ENCODE measurements at regions not wholly inside any gene's neighbourhood (a gene's known extent, or its start where the extent isn't known, plus 50 kb on each side); places are given as distances from the start of the nearest gene placed in this dataset.
"Not testable (repeated sequence)": the region's sequence is repeated elsewhere in the genome, so short reads cannot be mapped to it uniquely, and the experiment has no call there.

DNA sequence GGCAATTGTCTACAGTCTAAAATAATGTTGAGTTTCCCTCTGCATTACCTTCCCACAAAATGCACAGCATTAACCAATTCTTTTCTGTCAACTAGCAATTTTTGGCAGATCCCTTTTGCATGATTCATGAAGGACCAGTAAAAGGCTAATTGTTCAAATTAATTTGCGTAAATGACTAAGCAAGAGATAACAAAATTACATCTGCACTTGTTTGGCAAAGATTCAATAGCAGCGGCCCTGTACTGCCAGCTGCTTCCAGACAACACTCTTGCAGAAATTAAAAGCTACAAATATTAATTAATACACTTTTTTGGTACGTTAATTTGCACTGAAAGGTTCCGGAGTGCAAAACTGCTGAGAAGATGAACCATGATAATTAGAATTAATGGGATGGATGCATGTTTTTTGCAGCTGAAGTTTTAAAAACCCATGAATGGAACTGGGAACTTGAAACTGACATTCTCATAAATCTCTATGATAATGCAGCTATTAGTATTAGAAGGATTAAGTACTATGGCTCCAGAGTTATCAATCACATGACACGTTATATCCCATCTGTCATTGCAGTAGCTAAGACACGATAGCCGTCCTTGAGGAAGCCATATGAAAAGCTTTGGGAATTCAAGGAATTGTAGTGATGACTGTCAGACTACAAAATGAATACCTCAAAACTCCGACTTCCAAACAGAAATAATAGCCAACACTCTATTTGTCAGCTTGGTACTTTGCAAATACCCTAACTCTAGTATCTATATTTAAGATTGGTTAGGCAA lies 1268.3 kb upstream of the ACVR2A start:
- H3K4me1 ChIP-seq (ENCODE audit: control insufficient read depth in 1 of 2, insufficient read depth in 2 of 2, low read length in 2 of 2) = no peaks in the 10 kb centered on the region
- no peak overlapping the region for H3K27ac ChIP-seq (ENCODE audit: low read depth in 1 of 2, low read length in 2 of 2)
- intact Hi-C loops (cut with DNase I) = no loop called here
- no peaks in the 10 kb centered on the region for H3K27me3 ChIP-seq (ENCODE audit: control insufficient read depth in 1 of 2, insufficient read depth in 2 of 2, low read length in 1 of 2)
- no peak for DNase-seq
- no peaks in the 10 kb centered on the region for H3K36me3 ChIP-seq (ENCODE audit: control insufficient read depth in 1 of 2, insufficient read depth in 2 of 2, low read length in 1 of 2)
- WGBS, 2 donors = 62 to 64% methylated on average over 8 of the region's 8 CpGs
- H3K9me3 ChIP-seq (ENCODE audit: control insufficient read depth, low read length) = no peaks in the 10 kb centered on the region
- H3K4me3 ChIP-seq (ENCODE audit: low read length in 2 of 2) = no peak overlapping the region
- ATAC-seq (ENCODE audit: low FRiP score) = no peak

DNA sequence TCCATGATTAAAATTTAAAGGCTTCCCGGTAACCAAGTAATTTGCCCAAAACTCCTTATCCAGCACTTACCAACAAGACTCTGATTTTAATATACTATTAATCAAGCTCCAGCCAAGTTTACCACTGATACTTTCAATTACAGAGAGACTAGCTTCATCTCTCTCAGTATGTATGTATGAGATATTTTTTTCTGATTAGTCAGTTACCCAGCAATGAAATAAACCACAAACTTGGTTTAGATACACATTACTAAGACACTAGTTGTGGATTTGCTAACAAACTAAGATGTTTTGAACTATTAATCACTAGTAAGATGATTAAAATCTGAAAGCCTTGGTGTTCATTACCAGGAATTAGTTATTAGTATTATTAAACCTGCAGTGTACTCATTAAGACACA lies 1272.2 kb upstream of the ACVR2A start:
- H3K9me3 ChIP-seq (ENCODE audit: control insufficient read depth, low read length) = no peaks in the 10 kb centered on the region
- ATAC-seq (ENCODE audit: low FRiP score) (no peak), DNase-seq (no peak)
- no peaks in the 10 kb centered on the region for H3K36me3 ChIP-seq (ENCODE audit: control insufficient read depth in 1 of 2, insufficient read depth in 2 of 2, low read length in 1 of 2)
- no peaks in the 10 kb centered on the region for H3K27me3 ChIP-seq (ENCODE audit: control insufficient read depth in 1 of 2, insufficient read depth in 2 of 2, low read length in 1 of 2)
- no peaks in the 10 kb centered on the region for H3K4me1 ChIP-seq (ENCODE audit: control insufficient read depth in 1 of 2, insufficient read depth in 2 of 2, low read length in 2 of 2)
- WGBS, 2 donors = 68 to 79% methylated on average over 1 of the region's 1 CpG
- intact Hi-C loops (cut with DNase I) = no loop called here
- no peak overlapping the region for H3K27ac ChIP-seq (ENCODE audit: low read depth in 1 of 2, low read length in 2 of 2)
- H3K4me3 ChIP-seq (ENCODE audit: low read length in 2 of 2) = no peak overlapping the region

DNA sequence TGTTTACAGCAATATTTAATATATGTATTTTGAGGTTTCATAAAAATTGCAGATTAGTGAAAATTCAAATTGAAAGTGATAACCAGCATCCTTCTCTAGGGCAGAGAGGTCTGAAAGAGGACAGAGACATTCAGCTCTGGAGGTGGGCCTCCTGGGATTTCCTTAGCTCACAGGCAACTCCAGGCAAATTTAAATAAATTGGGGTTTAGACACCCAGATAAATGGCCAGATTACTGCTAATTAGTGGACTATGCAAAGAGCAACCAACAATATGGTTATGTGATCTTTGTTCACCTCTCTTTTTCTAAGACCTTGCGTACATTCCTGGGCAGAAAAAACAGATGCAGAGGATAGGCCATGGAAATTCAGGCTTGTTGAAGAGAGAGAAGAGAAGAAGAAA lies 1282.8 kb upstream of the ACVR2A start:
- DNase-seq (no peak), ATAC-seq (ENCODE audit: low FRiP score) (no peak)
- intact Hi-C loops (cut with DNase I) = no loop called here
- Histone ChIP-seq H3K9me3 (ENCODE audit: control insufficient read depth, low read length) (no peaks in the 10 kb centered on the region), H3K4me3 (ENCODE audit: low read length in 2 of 2) (no peak overlapping the region), H3K4me1 (ENCODE audit: control insufficient read depth in 1 of 2, insufficient read depth in 2 of 2, low read length in 2 of 2) (no peaks in the 10 kb centered on the region), H3K36me3 (ENCODE audit: control insufficient read depth in 1 of 2, insufficient read depth in 2 of 2, low read length in 1 of 2) (no peaks in the 10 kb centered on the region), H3K27ac (ENCODE audit: low read depth in 1 of 2, low read length in 2 of 2) (no peak overlapping the region), H3K27me3 (ENCODE audit: control insufficient read depth in 1 of 2, insufficient read depth in 2 of 2, low read length in 1 of 2) (no peaks in the 10 kb centered on the region)
- 97 to 98% methylated on average over 1 of the region's 1 CpG for WGBS, 2 donors

DNA sequence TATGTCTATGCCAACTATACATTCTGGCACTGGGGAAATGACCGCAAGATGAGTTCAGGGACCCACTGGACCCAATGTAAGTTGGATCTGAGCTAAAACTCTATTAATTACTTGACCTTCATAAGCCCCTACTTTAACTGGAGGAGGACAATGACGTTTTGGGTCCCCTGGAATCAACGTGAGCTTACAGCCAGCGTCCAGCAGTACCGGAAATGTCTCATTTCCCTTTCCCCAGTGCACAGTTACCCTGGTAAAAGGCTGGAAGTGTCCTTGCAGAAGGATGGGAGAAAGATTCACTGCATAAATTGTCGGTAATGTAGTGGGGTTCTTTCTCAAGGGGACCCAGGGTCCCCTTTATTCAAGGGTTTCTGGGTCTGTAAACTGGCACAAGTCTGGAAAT lies 1297.6 kb upstream of the ACVR2A start:
- Histone ChIP-seq H3K36me3 (ENCODE audit: control insufficient read depth in 1 of 2, insufficient read depth in 2 of 2, low read length in 1 of 2) (no peaks in the 10 kb centered on the region), H3K27ac (ENCODE audit: low read depth in 1 of 2, low read length in 2 of 2) (no peak overlapping the region), H3K4me1 (ENCODE audit: control insufficient read depth in 1 of 2, insufficient read depth in 2 of 2, low read length in 2 of 2) (no peaks in the 10 kb centered on the region), H3K9me3 (ENCODE audit: control insufficient read depth, low read length) (no peaks in the 10 kb centered on the region), H3K4me3 (ENCODE audit: low read length in 2 of 2) (no peak overlapping the region), H3K27me3 (ENCODE audit: control insufficient read depth in 1 of 2, insufficient read depth in 2 of 2, low read length in 1 of 2) (no peaks in the 10 kb centered on the region)
- intact Hi-C loops (cut with DNase I) = no loop called here
- ATAC-seq (ENCODE audit: low FRiP score) (no peak), DNase-seq (no peak)
- 90 to 91% methylated on average over 6 of the region's 6 CpGs for WGBS, 2 donors

- no peak overlapping the region for H3K4me3 ChIP-seq (ENCODE audit: low read length in 2 of 2)
- H3K36me3 ChIP-seq (ENCODE audit: control insufficient read depth in 1 of 2, insufficient read depth in 2 of 2, low read length in 1 of 2) = no peaks in the 10 kb centered on the region
- peaks cover 0 to 2% of the 10 kb centered on the region in 2 donors for H3K4me1 ChIP-seq (ENCODE audit: control insufficient read depth in 1 of 2, insufficient read depth in 2 of 2, low read length in 2 of 2)
- no peak for ATAC-seq (ENCODE audit: low FRiP score)
- no peak for DNase-seq
- WGBS, 2 donors = 89% methylated on average over 5 of the region's 5 CpGs
- intact Hi-C loops (cut with DNase I) = no loop called here
- H3K27ac ChIP-seq (ENCODE audit: low read depth in 1 of 2, low read length in 2 of 2) = no peak overlapping the region
- H3K27me3 ChIP-seq (ENCODE audit: control insufficient read depth in 1 of 2, insufficient read depth in 2 of 2, low read length in 1 of 2) = no peaks in the 10 kb centered on the region
- no peaks in the 10 kb centered on the region for H3K9me3 ChIP-seq (ENCODE audit: control insufficient read depth, low read length)
These were observed 1300.1 kb upstream of the ACVR2A start for GRCh38 chr2:146544701-146545100.

- DNase-seq = no peak
- H3K9me3 ChIP-seq (ENCODE audit: control insufficient read depth, low read length) = no peaks in the 10 kb centered on the region
- no peak overlapping the region for H3K27ac ChIP-seq (ENCODE audit: low read depth in 1 of 2, low read length in 2 of 2)
- H3K4me1 ChIP-seq (ENCODE audit: control insufficient read depth in 1 of 2, insufficient read depth in 2 of 2, low read length in 2 of 2) = peaks cover 0 to 2% of the 10 kb centered on the region in 2 donors
- no peak for ATAC-seq (ENCODE audit: low FRiP score)
- H3K27me3 ChIP-seq (ENCODE audit: control insufficient read depth in 1 of 2, insufficient read depth in 2 of 2, low read length in 1 of 2) = no peaks in the 10 kb centered on the region
- intact Hi-C loops (cut with DNase I) = no loop called here
- WGBS, 2 donors = 87 to 91% methylated on average over 1 of the region's 1 CpG
- no peak overlapping the region for H3K4me3 ChIP-seq (ENCODE audit: low read length in 2 of 2)
- H3K36me3 ChIP-seq (ENCODE audit: control insufficient read depth in 1 of 2, insufficient read depth in 2 of 2, low read length in 1 of 2) = no peaks in the 10 kb centered on the region
These were observed 1302.9 kb upstream of the ACVR2A start for GRCh38 chr2:146541896-146542295.

DNA sequence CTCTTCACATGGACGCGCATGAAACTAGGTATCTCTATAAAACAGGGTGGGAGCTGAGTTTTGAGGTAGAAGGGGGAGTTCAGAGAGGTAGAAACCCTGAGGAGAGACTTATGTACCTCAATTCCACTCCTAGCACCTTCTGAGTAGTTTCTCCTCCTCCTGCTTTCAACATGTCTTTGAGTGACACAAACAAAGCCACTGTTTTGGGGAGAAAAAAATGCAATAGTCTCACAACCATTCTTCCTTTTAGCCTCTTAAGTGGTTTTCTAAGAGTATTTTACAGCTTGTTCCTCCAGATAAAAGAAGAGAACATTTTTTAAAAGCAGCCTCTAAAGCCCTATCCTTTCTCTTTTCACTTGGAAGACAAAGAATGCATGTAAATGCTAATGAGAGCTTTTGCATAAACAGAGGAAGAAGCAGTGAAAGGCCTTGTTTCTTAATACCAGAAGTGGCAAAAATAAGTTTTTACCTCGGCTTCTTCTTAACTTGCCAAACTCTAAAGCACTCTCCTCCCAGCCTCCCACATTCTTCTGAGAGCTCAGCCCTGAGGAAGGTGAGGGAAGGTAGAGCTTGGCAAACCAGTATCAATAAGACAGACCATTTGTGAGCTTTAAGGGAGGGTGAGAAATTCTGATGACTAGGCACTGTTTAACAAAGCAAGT lies 1304.4 kb upstream of the ACVR2A start:
- Histone ChIP-seq H3K36me3 (ENCODE audit: control insufficient read depth in 1 of 2, insufficient read depth in 2 of 2, low read length in 1 of 2) (no peaks in the 10 kb centered on the region), H3K4me3 (ENCODE audit: low read length in 2 of 2) (no peak overlapping the region), H3K4me1 (ENCODE audit: control insufficient read depth in 1 of 2, insufficient read depth in 2 of 2, low read length in 2 of 2) (peaks cover 0 to 2% of the 10 kb centered on the region in 2 donors), H3K27me3 (ENCODE audit: control insufficient read depth in 1 of 2, insufficient read depth in 2 of 2, low read length in 1 of 2) (no peaks in the 10 kb centered on the region), H3K9me3 (ENCODE audit: control insufficient read depth, low read length) (no peaks in the 10 kb centered on the region), H3K27ac (ENCODE audit: low read depth in 1 of 2, low read length in 2 of 2) (no peak overlapping the region)
- ATAC-seq (ENCODE audit: low FRiP score) = no peak
- intact Hi-C loops (cut with DNase I) = no loop called here
- DNase-seq = no peak
- WGBS, 2 donors = 59 to 60% methylated on average over 3 of the region's 3 CpGs

- H3K27me3 ChIP-seq (ENCODE audit: control insufficient read depth in 1 of 2, insufficient read depth in 2 of 2, low read length in 1 of 2); DNase-seq; H3K27ac ChIP-seq (ENCODE audit: low read depth in 1 of 2, low read length in 2 of 2); ATAC-seq (ENCODE audit: low FRiP score); intact Hi-C loops (cut with DNase I); H3K4me3 ChIP-seq (ENCODE audit: low read length in 2 of 2); H3K36me3 ChIP-seq (ENCODE audit: control insufficient read depth in 1 of 2, insufficient read depth in 2 of 2, low read length in 1 of 2); H3K4me1 ChIP-seq (ENCODE audit: control insufficient read depth in 1 of 2, insufficient read depth in 2 of 2, low read length in 2 of 2); H3K9me3 ChIP-seq (ENCODE audit: control insufficient read depth, low read length): not testable (repeated sequence)
- 84 to 91% methylated on average over 5 of the region's 5 CpGs for whole genome bisulfite sequencing, 2 donors
These were observed 1305.1 kb upstream of the ACVR2A start for GRCh38 chr2:146539739-146540138.

GRCh38 chr2:146537477-146537876 lies 1307.4 kb upstream of the ACVR2A start:
- no peaks in the 10 kb centered on the region for H3K27me3 ChIP-seq (ENCODE audit: control insufficient read depth in 1 of 2, insufficient read depth in 2 of 2, low read length in 1 of 2)
- no peaks in the 10 kb centered on the region for H3K9me3 ChIP-seq (ENCODE audit: control insufficient read depth, low read length)
- H3K4me1 ChIP-seq (ENCODE audit: control insufficient read depth in 1 of 2, insufficient read depth in 2 of 2, low read length in 2 of 2) = peaks cover 0 to 2% of the 10 kb centered on the region in 2 donors
- DNase-seq (no peak), ATAC-seq (ENCODE audit: low FRiP score) (no peak)
- WGBS, 2 donors = 98 to 100% methylated on average over 2 of the region's 2 CpGs
- H3K4me3 ChIP-seq (ENCODE audit: low read length in 2 of 2) = no peak overlapping the region
- H3K27ac ChIP-seq (ENCODE audit: low read depth in 1 of 2, low read length in 2 of 2) = no peak overlapping the region
- intact Hi-C loops (cut with DNase I) = no loop called here
- H3K36me3 ChIP-seq (ENCODE audit: control insufficient read depth in 1 of 2, insufficient read depth in 2 of 2, low read length in 1 of 2) = no peaks in the 10 kb centered on the region
